GM12864 (cell line): ENCODE measurements at regions not wholly inside any gene's neighbourhood (a gene's known extent, or its start where the extent isn't known, plus 50 kb on each side); places are given as distances from the start of the nearest gene placed in this dataset.

Source experiments
- DNase-seq: peaks from one replicate; pipeline ENCODE4 v3.0.0-alpha.2; 2011; ENCODE audit warnings: low read depth
- H3K4me3 ChIP-seq: 2 replicates; pipeline ENCODE4 v1.5.1; 2011; ENCODE audit warnings: mild to moderate bottlenecking, low read depth, low read length, control low read depth
- TF ChIP-seq, protein P1 (sequence below): IDR thresholded peaks from 2 replicates; pipeline ENCODE4 v1.5.1; 2011; ENCODE audit warnings: low read depth, mild to moderate bottlenecking, moderate library complexity, low read length, control low read depth, inconsistent platforms; ENCODE audit errors: missing control alignments

DNA sequence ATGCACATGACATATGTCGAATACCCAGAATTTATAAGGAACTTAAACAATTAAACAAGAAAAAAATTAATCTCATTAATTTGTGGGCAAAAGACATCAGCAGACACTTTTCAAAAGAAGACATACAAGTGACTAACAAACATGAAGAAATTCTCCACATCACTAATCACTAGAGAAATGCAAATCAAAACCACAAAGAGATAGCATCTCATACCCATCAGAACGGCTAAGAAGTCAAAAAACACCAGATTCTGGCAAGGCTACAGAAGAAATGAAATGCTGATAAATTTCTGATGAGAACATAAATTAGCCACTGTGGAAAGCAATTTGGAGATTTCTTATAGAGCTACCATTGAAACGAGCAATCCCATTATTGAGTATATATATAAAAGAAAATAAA is 210.6 kb upstream of the LUZP2 start:
- no peak for DNase-seq
- TF ChIP-seq, protein P1, sequence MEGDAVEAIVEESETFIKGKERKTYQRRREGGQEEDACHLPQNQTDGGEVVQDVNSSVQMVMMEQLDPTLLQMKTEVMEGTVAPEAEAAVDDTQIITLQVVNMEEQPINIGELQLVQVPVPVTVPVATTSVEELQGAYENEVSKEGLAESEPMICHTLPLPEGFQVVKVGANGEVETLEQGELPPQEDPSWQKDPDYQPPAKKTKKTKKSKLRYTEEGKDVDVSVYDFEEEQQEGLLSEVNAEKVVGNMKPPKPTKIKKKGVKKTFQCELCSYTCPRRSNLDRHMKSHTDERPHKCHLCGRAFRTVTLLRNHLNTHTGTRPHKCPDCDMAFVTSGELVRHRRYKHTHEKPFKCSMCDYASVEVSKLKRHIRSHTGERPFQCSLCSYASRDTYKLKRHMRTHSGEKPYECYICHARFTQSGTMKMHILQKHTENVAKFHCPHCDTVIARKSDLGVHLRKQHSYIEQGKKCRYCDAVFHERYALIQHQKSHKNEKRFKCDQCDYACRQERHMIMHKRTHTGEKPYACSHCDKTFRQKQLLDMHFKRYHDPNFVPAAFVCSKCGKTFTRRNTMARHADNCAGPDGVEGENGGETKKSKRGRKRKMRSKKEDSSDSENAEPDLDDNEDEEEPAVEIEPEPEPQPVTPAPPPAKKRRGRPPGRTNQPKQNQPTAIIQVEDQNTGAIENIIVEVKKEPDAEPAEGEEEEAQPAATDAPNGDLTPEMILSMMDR = no peak
- H3K4me3 ChIP-seq = no peak overlapping the region

DNA sequence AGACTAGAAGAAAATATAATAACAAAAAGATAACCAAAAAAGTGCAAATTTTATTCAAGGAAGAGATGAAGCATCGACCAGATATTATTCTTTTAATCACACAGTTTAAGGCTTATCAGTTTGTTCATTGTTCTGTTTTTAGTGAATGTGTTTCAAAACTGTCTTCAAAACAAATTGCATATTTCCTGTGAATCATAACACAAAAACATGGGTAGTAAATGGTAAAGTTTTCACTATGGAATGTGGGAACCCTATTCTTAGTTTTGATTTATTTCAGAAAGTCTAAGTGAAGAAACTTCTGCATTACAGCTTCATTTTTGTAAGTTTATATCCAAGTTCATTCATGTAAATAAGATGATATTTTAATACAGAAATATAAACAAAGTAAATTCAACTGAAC is 207.6 kb upstream of the LUZP2 start:
- H3K4me3 ChIP-seq = no peak overlapping the region
- no peak for DNase-seq
- TF ChIP-seq, protein P1 = no peak

DNA sequence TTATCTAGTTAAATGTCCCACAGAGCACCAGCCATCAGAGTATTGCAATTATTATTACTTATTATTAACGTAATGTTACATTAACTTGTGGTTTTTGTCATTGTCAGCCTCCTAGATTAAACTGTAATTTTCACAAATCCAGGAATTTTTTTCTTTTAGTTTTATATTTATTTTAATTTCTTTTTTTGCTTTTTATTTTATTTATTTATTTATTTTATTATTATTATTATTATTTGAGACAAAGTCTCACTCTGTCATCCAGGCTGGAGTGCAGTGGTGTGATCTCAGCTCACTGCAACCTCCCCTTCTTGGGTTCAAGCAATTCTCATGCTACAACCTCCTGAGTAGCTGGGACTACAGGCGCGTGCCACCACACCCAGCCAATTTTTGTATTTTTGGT is 202.9 kb upstream of the LUZP2 start:
- DNase-seq = no peak
- TF ChIP-seq, protein P1 = no peak
- H3K4me3 ChIP-seq = no peak overlapping the region

DNA sequence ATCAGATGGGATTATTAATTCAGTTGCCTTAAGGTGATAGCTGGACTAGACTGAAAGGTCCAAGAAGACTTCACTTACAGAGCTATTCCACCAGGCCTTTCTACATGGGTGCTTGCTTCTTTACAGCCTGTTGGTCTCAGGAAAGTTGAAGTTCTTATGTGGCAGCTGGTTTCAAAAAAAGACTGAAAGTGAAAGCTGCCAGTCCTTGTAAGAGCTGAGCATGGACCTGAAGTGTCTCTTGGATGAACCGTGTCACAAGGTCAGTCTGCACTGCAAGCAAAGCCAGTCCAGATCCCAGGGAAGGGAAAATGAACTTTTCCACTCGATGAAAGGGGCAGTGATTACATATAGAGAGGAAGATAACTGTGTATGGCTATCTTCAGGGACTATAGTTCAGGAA is 201.5 kb upstream of the LUZP2 start:
- DNase-seq = no peak

DNA sequence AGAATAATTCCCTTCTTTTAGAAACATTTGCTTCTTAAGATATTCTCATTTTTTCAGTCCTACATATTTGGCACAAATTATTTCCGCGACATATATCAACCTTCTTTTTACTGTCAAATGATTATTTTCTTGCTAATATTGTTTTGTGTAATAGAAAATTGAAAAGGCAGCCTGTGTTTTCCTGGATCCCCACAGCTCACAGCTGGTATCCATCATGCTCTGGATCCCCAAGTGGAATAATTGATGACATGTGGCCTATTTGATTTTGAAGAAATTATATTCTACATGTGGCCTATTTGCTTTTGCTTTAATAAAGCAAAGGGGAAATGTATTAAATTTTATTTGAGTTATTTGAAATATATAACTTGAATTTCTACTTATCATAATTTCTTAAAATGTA is 199.4 kb upstream of the LUZP2 start:
- no peak for DNase-seq
- H3K4me3 ChIP-seq = no peak overlapping the region
- TF ChIP-seq, protein P1 = no peak

More for the DNA sequence above, 201.5 kb upstream of the LUZP2 start:
- TF ChIP-seq, protein P1 = no peak
- H3K4me3 ChIP-seq = no peak overlapping the region

DNA sequence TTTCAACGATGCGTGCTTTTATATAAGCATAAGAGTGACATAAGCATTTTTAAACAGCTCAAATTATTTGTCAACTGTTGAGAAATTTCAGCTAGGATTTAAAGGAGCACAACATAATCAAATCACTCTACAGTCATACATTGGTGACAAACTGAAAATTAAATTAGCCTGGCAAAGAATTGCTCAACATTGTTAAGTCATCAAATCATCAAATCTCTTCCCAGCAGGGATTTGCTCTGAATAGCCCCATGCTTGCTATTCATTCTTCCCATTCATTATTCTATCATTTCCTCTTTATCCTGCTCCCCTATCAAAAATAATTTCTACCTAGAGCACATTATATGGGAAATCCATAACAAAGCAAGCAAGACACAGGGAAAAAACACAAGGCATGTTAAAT is 198.7 kb upstream of the LUZP2 start:
- DNase-seq = no peak
- TF ChIP-seq, protein P1 = no peak
- no peak overlapping the region for H3K4me3 ChIP-seq

DNA sequence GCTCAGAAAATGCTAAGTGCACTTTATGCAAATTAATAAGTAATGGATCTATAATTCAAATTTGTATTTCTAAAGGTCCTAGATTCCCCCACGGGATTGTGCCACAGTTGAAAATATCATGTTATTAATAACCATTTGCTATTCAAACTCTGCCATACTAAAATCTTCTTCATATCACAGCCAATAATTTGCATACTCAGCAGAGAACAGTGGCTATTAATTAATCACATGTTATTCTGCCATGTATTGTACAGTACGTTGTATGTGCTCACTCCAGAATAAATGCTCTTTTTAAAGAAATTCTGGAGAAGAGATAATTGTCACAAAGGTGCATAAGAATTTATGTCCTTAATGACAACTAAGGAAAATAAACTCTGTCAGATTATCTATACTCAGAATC is 184.9 kb upstream of the LUZP2 start:
- TF ChIP-seq, protein P1 = no peak
- no peak overlapping the region for H3K4me3 ChIP-seq
- no peak for DNase-seq
